HFFc6 (cell line): ENCODE measurements at regions not wholly inside any gene's neighbourhood (a gene's known extent, or its start where the extent isn't known, plus 50 kb on each side); places are given as distances from the start of the nearest gene placed in this dataset.

Experiments
- DNase-seq: peaks from one replicate; pipeline ENCODE4 v3.0.0-alpha.2; 2018
- H3K27ac Mint-ChIP-seq: 2 replicates; pipeline ENCODE4 v1.8.0; 2020; ENCODE audit warnings: mild to moderate bottlenecking, mixed read lengths
- H3K27me3 Mint-ChIP-seq: 2 replicates; pipeline ENCODE4 v1.8.0; 2021; ENCODE audit warnings: mild to moderate bottlenecking, moderate library complexity, mixed read lengths; ENCODE audit not compliant: insufficient read depth
- H3K36me3 Mint-ChIP-seq: 2 replicates; pipeline ENCODE4 v1.8.0; 2021; ENCODE audit warnings: low read depth, mixed read lengths
- H3K4me1 Mint-ChIP-seq: 2 replicates; pipeline ENCODE4 v1.8.0; 2020; ENCODE audit warnings: low read depth, mixed read lengths
- H3K4me3 Mint-ChIP-seq: 2 replicates; pipeline ENCODE4 v1.8.0; 2020; ENCODE audit warnings: mild to moderate bottlenecking, moderate library complexity, mixed read lengths
- H3K9me3 Mint-ChIP-seq: 2 replicates; pipeline ENCODE4 v1.8.0; 2020; ENCODE audit warnings: mild to moderate bottlenecking, mixed read lengths
- TF ChIP-seq, protein P1 (sequence below): fragments of 200-600 bp; sonication (generic); IDR thresholded peaks from 2 replicates; pipeline ENCODE4 v1.5.0; 2021; ENCODE audit warnings: antibody characterized with exemption, mild to moderate bottlenecking

DNA sequence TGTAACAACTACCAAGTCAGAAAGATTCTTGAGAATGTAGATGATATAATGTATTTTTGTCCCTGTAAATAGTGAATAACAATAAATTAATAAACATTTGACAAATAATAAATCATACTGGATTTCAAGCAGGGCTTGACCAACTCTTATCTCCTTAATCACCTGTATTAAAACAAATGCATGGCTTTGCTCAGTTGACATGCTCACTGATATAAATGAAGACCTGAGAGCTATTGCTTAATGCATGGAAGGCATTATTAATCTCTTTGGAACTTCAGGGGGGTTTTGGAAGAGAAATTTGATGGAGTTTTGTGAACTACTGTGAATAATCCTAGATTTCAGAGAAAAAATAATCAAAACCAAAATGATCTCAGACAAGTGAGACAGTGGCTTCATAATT lies 1420.4 kb upstream of the TENM4 start:
- Mint-ChIP-seq H3K27me3 (no peaks in the 10 kb centered on the region), H3K4me1 (no peaks in the 10 kb centered on the region), H3K27ac (no peak overlapping the region)

DNA sequence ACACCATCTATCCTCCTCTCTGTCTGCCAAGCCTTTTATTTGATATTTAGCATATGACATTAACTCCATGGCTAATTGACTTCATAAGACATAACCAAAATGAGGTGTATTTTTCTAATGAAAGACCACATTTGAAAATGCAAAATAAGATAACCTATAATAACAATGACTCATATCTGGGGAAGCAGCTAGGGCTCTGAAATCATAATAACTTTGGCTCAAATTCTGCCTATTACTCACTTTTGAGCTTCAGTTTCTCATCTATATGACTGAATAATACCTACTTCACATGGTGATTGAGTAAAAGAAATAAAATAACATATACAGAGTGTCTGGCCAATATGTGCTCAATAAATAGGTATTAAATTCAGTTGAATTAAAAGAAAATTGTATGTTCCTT lies 1419.8 kb upstream of the TENM4 start:
- TF ChIP-seq, protein P1, sequence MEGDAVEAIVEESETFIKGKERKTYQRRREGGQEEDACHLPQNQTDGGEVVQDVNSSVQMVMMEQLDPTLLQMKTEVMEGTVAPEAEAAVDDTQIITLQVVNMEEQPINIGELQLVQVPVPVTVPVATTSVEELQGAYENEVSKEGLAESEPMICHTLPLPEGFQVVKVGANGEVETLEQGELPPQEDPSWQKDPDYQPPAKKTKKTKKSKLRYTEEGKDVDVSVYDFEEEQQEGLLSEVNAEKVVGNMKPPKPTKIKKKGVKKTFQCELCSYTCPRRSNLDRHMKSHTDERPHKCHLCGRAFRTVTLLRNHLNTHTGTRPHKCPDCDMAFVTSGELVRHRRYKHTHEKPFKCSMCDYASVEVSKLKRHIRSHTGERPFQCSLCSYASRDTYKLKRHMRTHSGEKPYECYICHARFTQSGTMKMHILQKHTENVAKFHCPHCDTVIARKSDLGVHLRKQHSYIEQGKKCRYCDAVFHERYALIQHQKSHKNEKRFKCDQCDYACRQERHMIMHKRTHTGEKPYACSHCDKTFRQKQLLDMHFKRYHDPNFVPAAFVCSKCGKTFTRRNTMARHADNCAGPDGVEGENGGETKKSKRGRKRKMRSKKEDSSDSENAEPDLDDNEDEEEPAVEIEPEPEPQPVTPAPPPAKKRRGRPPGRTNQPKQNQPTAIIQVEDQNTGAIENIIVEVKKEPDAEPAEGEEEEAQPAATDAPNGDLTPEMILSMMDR = no peak
- Mint-ChIP-seq H3K36me3 (no peaks in the 10 kb centered on the region), H3K27me3 (no peaks in the 10 kb centered on the region), H3K4me1 (no peaks in the 10 kb centered on the region), H3K9me3 (peaks cover 18% of the 10 kb centered on the region; the same call in 1 of the 2 replicates), H3K4me3 (no peak overlapping the region), H3K27ac (no peak overlapping the region)
- no peak for DNase-seq

More for the DNA sequence above, 1420.4 kb upstream of the TENM4 start:
- Mint-ChIP-seq H3K9me3 (peaks cover 18% of the 10 kb centered on the region; the same call in 1 of the 2 replicates), H3K36me3 (no peaks in the 10 kb centered on the region), H3K4me3 (no peak overlapping the region)
- TF ChIP-seq, protein P1 = no peak
- no peak for DNase-seq

DNA sequence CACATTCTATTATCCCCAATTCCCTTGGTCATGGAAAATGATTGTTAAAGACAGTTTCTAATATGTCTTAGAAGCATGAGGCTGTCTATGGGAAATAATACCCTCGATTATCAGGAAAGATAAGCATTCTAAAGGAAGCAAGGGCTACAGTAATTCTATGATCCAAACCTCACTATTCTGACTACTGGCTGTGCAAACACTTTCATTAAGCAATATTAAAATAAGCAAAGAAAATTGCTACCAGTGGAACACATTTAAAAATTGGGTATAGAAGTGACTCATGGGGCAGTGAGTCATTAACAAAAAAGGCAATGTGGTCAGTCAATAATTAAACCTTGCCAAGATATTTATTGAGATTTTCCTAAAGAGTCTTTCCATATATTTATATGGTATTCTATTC lies 1415.2 kb upstream of the TENM4 start:
- Mint-ChIP-seq H3K4me3 (no peak overlapping the region), H3K4me1 (no peaks in the 10 kb centered on the region), H3K9me3 (peaks cover 8% of the 10 kb centered on the region), H3K27me3 (no peaks in the 10 kb centered on the region), H3K36me3 (no peaks in the 10 kb centered on the region), H3K27ac (no peak overlapping the region)
- TF ChIP-seq, protein P1 = no peak
- DNase-seq = no peak

DNA sequence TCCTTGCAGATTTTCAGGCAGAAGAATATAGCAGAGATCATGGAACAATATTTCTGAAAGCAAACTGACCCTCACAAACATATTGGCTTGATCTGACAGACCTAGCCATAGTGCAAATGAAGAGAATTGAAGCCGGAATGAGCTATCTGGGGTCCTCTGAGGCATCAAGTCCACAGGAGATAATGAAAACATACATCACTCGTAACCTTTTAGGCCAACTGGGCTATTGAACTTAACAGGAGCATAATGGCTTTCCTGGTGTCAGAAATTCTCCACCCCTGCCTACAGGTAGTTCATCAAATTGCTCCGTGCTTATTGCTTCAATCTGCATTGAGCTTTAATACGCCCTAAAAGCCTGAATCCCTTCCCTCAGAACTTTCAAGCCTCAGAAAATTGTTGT lies 1414.6 kb upstream of the TENM4 start:
- Mint-ChIP-seq H3K4me1 (no peaks in the 10 kb centered on the region), H3K36me3 (no peaks in the 10 kb centered on the region), H3K27ac (no peak overlapping the region), H3K27me3 (no peaks in the 10 kb centered on the region), H3K9me3 (peaks cover 12% of the 10 kb centered on the region), H3K4me3 (no peak overlapping the region)
- TF ChIP-seq, protein P1 = no peak
- no peak for DNase-seq

DNA sequence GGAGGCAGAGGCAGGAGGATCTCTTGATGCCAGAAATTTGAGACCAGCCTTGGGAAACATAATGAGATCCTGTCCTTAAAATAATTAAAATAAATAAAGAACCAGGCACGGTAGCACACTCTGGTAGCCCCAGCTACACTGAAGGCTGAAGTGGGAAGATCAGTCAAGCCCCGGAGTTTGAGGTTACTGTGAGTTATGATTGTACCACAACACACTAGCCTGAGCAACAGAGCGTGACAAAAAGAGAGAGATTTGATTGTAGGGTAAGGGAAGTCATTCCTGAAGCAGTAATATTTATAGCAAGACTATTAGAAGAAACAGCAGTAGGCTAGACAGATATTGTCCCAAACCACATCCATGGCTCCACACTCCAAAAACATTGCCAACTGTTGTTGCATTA lies 1408.4 kb upstream of the TENM4 start:
- Mint-ChIP-seq H3K36me3 (no peaks in the 10 kb centered on the region; the same call in 1 of the 2 replicates), H3K4me3 (no peak overlapping the region), H3K27me3 (no peaks in the 10 kb centered on the region), H3K27ac (no peak overlapping the region), H3K4me1 (no peaks in the 10 kb centered on the region), H3K9me3 (peaks cover 32% of the 10 kb centered on the region)
- TF ChIP-seq, protein P1 = no peak
- DNase-seq = no peak

DNA sequence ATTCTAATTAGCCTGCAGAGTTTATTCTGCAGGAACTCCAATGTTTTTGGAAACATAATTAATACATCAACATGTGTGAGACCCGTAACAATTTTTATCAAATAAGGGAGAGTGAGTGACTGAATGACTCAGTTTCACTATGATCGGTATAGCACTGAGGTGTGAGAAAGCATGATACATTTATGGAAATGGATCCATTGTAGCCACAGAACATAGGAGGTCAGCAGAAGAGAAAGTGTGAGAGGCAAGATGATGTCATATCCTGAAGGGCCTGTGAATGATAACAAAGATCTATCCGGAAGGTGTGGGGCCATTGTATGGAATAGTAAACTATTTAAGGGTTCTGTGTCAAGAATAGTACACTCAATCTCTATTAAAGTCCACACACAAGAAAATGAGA lies 1406.1 kb upstream of the TENM4 start:
- no peak overlapping the region for H3K4me3 Mint-ChIP-seq
- H3K27ac Mint-ChIP-seq = no peak overlapping the region
- TF ChIP-seq, protein P1 = no peak
- peaks cover 45% of the 10 kb centered on the region for H3K9me3 Mint-ChIP-seq
- H3K36me3 Mint-ChIP-seq = no peaks in the 10 kb centered on the region; the same call in 1 of the 2 replicates
- DNase-seq = no peak
- H3K4me1 Mint-ChIP-seq = no peaks in the 10 kb centered on the region
- no peaks in the 10 kb centered on the region for H3K27me3 Mint-ChIP-seq
